GM23338 (cell line): ENCODE measurements at regions not wholly inside any gene's neighbourhood (a gene's known extent, or its start where the extent isn't known, plus 50 kb on each side); places are given as distances from the start of the nearest gene placed in this dataset.

Experiments
- ATAC-seq: fragments of 200-7000 bp; cut with Tn5 transposase; 3 replicates; pipeline ENCODE4 v1.9.1; 2020
- DNase-seq: peaks from one replicate; pipeline ENCODE4 v3.0.0-alpha.2; 2015; ENCODE audit warnings: low spot score
- H2AFZ ChIP-seq: fragments of 200-600 bp; sonication (generic); 2 replicates; pipeline ENCODE4 v1.8.0; 2016; ENCODE audit warnings: antibody characterized with exemption, mild to moderate bottlenecking, moderate library complexity
- H3F3A ChIP-seq: fragments of 200-600 bp; sonication (generic); replicated peaks from 2 replicates; pipeline ENCODE4 v1.8.0; 2017; ENCODE audit warnings: antibody characterized with exemption, mixed run types, low read depth
- H3K27ac ChIP-seq: fragments of 200-600 bp; sonication (generic); 2 replicates; pipeline ENCODE4 v1.6.1; 2016; ENCODE audit warnings: low read depth
- H3K27me3 ChIP-seq: fragments of 200-600 bp; sonication (generic); 2 replicates; pipeline ENCODE4 v1.8.0; 2016; ENCODE audit warnings: mild to moderate bottlenecking, mixed run types, moderate library complexity; ENCODE audit not compliant: insufficient read depth
- H3K36me3 ChIP-seq: fragments of 200-600 bp; sonication (generic); 2 replicates; pipeline ENCODE4 v1.8.0; 2016; ENCODE audit warnings: mild to moderate bottlenecking; ENCODE audit not compliant: insufficient read depth
- H3K4me1 ChIP-seq: fragments of 200-600 bp; sonication (generic); 2 replicates; pipeline ENCODE4 v1.8.0; 2016; ENCODE audit warnings: mild to moderate bottlenecking, moderate library complexity; ENCODE audit not compliant: insufficient read depth
- H3K4me2 ChIP-seq: fragments of 200-600 bp; sonication (generic); 2 replicates; pipeline ENCODE4 v1.7.1; 2017; ENCODE audit warnings: mixed run types
- H3K4me3 ChIP-seq: fragments of 200-600 bp; sonication (generic); 2 replicates; pipeline ENCODE4 v1.6.1; 2016; ENCODE audit warnings: mixed run types
- H3K79me2 ChIP-seq: fragments of 200-600 bp; sonication (generic); replicated peaks from 2 replicates; pipeline ENCODE4 v1.8.0; 2017; ENCODE audit warnings: mild to moderate bottlenecking; ENCODE audit not compliant: insufficient read depth
- H3K9me2 ChIP-seq: fragments of 200-600 bp; sonication (generic); 2 replicates; pipeline ENCODE4 v1.8.0; 2017; ENCODE audit not compliant: insufficient read depth
- H4K20me1 ChIP-seq: fragments of 200-600 bp; sonication (generic); replicated peaks from 2 replicates; pipeline ENCODE4 v1.8.0; 2017; ENCODE audit warnings: mild to moderate bottlenecking; ENCODE audit not compliant: insufficient read depth
- H3K27ac Mint-ChIP-seq: 2 replicates; pipeline ENCODE4 v1.8.0; 2020; ENCODE audit warnings: inconsistent platforms, mild to moderate bottlenecking, moderate library complexity, mixed read lengths
- H3K27me3 Mint-ChIP-seq: 3 replicates; pipeline ENCODE4 v1.8.0; 2022; ENCODE audit warnings: low read depth, mild to moderate bottlenecking, moderate library complexity, mixed read lengths, inconsistent platforms; ENCODE audit not compliant: insufficient read depth, poor library complexity
- H3K36me3 Mint-ChIP-seq: 3 replicates; pipeline ENCODE4 v1.8.0; 2021; ENCODE audit warnings: low read depth, mild to moderate bottlenecking, inconsistent platforms, moderate library complexity, mixed read lengths
- H3K4me1 Mint-ChIP-seq: 3 replicates; pipeline ENCODE4 v1.8.0; 2020; ENCODE audit warnings: mild to moderate bottlenecking, inconsistent platforms, mixed read lengths
- H3K4me3 Mint-ChIP-seq: 3 replicates; pipeline ENCODE4 v1.8.0; 2021; ENCODE audit warnings: moderate library complexity, mild to moderate bottlenecking, inconsistent platforms, mixed read lengths
- H3K9me3 Mint-ChIP-seq: 3 replicates; pipeline ENCODE4 v1.8.0; 2020; ENCODE audit warnings: moderate library complexity, mild to moderate bottlenecking, inconsistent platforms, mixed read lengths
- CREB1 ChIP-seq: fragments of 250-450 bp; sonication (Bioruptor Pico); IDR thresholded peaks from 2 replicates; pipeline ENCODE4 v1.5.0; 2020; ENCODE audit warnings: low read depth, mild to moderate bottlenecking, moderate library complexity
- EZH2 ChIP-seq: fragments of 200-600 bp; sonication (generic); IDR thresholded peaks from one replicate; pipeline ENCODE4 v1.8.0; 2017; ENCODE audit warnings: antibody characterized with exemption, mild to moderate bottlenecking, low read depth; ENCODE audit not compliant: unreplicated experiment
- NANOG ChIP-seq: IDR thresholded peaks from 2 replicates; pipeline ENCODE4 v1.6.1; 2016; ENCODE audit warnings: antibody characterized with exemption, borderline replicate concordance
- ZNF114 ChIP-seq: fragments of 250-450 bp; sonication (Bioruptor Pico); IDR thresholded peaks from 2 replicates; pipeline ENCODE4 v1.5.0; 2020; ENCODE audit warnings: mild to moderate bottlenecking, moderate library complexity
- ZNF331 ChIP-seq: fragments of 250-450 bp; sonication (Bioruptor Pico); IDR thresholded peaks from 2 replicates; pipeline ENCODE4 v1.5.0; 2020; ENCODE audit warnings: low read depth, mild to moderate bottlenecking, moderate library complexity
- TF ChIP-seq, protein P1 (sequence below): IDR thresholded peaks from one replicate; pipeline ENCODE4 v1.6.1; 2018; ENCODE audit warnings: antibody characterized with exemption; ENCODE audit not compliant: unreplicated experiment
- TF ChIP-seq, protein P2 (sequence below): fragments of 250-450 bp; sonication (Bioruptor Pico); IDR thresholded peaks from 2 replicates; pipeline ENCODE4 v1.5.0; 2020; ENCODE audit warnings: mild to moderate bottlenecking, moderate library complexity

DNA sequence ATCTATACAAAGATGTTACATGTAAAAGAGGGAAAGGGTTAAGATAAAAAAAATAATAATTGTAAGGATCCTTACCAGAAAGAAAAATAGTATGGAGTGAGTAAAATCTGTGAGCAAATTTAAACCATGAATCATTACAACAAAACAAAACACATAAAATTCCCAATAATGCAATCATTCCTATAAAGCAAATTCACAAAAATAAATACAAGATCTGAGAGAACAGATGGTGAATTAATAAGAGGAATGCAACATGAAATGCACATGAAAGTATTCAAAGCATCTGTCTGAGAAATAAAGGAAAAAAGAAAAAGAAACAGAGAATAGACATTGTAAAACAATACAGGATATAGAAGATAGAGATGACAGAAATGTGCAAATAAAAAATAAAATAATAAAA is 681.5 kb upstream of the KLHL1 start (continued):
- TF ChIP-seq, protein P1, sequence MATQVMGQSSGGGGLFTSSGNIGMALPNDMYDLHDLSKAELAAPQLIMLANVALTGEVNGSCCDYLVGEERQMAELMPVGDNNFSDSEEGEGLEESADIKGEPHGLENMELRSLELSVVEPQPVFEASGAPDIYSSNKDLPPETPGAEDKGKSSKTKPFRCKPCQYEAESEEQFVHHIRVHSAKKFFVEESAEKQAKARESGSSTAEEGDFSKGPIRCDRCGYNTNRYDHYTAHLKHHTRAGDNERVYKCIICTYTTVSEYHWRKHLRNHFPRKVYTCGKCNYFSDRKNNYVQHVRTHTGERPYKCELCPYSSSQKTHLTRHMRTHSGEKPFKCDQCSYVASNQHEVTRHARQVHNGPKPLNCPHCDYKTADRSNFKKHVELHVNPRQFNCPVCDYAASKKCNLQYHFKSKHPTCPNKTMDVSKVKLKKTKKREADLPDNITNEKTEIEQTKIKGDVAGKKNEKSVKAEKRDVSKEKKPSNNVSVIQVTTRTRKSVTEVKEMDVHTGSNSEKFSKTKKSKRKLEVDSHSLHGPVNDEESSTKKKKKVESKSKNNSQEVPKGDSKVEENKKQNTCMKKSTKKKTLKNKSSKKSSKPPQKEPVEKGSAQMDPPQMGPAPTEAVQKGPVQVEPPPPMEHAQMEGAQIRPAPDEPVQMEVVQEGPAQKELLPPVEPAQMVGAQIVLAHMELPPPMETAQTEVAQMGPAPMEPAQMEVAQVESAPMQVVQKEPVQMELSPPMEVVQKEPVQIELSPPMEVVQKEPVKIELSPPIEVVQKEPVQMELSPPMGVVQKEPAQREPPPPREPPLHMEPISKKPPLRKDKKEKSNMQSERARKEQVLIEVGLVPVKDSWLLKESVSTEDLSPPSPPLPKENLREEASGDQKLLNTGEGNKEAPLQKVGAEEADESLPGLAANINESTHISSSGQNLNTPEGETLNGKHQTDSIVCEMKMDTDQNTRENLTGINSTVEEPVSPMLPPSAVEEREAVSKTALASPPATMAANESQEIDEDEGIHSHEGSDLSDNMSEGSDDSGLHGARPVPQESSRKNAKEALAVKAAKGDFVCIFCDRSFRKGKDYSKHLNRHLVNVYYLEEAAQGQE = no peak
- TF ChIP-seq ZNF331 (CRISPR knock-in tag) (no peak), ZNF114 (CRISPR knock-in tag) (no peak), CREB1 (no peak)
- TF ChIP-seq, protein P2, sequence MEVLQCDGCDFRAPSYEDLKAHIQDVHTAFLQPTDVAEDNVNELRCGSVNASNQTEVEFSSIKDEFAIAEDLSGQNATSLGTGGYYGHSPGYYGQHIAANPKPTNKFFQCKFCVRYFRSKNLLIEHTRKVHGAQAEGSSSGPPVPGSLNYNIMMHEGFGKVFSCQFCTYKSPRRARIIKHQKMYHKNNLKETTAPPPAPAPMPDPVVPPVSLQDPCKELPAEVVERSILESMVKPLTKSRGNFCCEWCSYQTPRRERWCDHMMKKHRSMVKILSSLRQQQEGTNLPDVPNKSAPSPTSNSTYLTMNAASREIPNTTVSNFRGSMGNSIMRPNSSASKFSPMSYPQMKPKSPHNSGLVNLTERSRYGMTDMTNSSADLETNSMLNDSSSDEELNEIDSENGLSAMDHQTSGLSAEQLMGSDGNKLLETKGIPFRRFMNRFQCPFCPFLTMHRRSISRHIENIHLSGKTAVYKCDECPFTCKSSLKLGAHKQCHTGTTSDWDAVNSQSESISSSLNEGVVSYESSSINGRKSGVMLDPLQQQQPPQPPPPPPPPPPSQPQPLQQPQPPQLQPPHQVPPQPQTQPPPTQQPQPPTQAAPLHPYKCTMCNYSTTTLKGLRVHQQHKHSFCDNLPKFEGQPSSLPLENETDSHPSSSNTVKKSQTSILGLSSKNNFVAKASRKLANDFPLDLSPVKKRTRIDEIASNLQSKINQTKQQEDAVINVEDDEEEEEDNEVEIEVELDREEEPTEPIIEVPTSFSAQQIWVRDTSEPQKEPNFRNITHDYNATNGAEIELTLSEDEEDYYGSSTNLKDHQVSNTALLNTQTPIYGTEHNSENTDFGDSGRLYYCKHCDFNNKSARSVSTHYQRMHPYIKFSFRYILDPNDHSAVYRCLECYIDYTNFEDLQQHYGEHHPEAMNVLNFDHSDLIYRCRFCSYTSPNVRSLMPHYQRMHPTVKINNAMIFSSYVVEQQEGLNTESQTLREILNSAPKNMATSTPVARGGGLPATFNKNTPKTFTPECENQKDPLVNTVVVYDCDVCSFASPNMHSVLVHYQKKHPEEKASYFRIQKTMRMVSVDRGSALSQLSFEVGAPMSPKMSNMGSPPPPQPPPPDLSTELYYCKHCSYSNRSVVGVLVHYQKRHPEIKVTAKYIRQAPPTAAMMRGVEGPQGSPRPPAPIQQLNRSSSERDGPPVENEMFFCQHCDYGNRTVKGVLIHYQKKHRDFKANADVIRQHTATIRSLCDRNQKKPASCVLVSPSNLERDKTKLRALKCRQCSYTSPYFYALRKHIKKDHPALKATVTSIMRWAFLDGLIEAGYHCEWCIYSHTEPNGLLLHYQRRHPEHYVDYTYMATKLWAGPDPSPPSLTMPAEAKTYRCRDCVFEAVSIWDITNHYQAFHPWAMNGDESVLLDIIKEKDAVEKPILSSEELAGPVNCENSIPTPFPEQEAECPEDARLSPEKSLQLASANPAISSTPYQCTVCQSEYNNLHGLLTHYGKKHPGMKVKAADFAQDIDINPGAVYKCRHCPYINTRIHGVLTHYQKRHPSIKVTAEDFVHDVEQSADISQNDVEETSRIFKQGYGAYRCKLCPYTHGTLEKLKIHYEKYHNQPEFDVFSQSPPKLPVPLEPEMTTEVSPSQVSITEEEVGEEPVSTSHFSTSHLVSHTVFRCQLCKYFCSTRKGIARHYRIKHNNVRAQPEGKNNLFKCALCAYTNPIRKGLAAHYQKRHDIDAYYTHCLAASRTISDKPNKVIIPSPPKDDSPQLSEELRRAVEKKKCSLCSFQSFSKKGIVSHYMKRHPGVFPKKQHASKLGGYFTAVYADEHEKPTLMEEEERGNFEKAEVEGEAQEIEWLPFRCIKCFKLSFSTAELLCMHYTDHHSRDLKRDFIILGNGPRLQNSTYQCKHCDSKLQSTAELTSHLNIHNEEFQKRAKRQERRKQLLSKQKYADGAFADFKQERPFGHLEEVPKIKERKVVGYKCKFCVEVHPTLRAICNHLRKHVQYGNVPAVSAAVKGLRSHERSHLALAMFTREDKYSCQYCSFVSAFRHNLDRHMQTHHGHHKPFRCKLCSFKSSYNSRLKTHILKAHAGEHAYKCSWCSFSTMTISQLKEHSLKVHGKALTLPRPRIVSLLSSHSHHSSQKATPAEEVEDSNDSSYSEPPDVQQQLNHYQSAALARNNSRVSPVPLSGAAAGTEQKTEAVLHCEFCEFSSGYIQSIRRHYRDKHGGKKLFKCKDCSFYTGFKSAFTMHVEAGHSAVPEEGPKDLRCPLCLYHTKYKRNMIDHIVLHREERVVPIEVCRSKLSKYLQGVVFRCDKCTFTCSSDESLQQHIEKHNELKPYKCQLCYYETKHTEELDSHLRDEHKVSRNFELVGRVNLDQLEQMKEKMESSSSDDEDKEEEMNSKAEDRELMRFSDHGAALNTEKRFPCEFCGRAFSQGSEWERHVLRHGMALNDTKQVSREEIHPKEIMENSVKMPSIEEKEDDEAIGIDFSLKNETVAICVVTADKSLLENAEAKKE (CRISPR knock-in tag) = no peak

DNA sequence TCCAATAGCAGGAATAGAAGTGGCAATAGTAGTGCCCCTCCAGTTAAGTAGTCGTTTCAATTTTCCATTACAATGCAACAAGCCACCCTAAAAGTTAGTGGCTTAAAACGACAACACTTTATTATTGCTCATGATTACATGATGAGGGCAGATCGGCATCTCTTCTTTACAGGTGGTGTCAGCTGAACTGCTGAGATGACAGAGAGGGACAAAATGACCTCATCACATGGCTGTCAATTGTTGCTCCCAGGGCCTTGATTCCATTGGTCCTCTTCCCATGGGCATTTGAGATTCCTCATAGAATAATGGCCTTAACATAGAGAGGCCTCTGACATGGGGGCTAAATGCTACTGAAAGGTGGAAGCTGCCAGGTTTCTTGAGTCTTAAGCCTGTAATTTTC is 679.8 kb upstream of the KLHL1 start:
- Mint-ChIP-seq H3K27me3 (peaks cover 2% of the 10 kb centered on the region), H3K4me1 (no peaks in the 10 kb centered on the region), H3K9me3 (no peaks in the 10 kb centered on the region), H3K27ac (no peak overlapping the region), H3K36me3 (no peaks in the 10 kb centered on the region), H3K4me3 (no peak overlapping the region)
- Histone ChIP-seq H3K4me2 (no peak overlapping the region), H3K79me2 (no peaks in the 10 kb centered on the region), H3K27ac (no peak overlapping the region), H3K36me3 (no peaks in the 10 kb centered on the region), H2AFZ (no peak overlapping the region), H4K20me1 (no peaks in the 10 kb centered on the region), H3K4me3 (no peak overlapping the region), H3K27me3 (no peaks in the 10 kb centered on the region), H3K9me2 (no peaks in the 10 kb centered on the region), H3K4me1 (no peaks in the 10 kb centered on the region), H3F3A (no peaks in the 10 kb centered on the region)
- TF ChIP-seq EZH2 (no peak), NANOG (no peak), CREB1 (no peak), ZNF114 (CRISPR knock-in tag) (no peak)
- ATAC-seq (no peak), DNase-seq (no peak)
